Fibroblast of the aortic adventitia (primary cell): ENCODE measurements at regions not wholly inside any gene's neighbourhood (a gene's known extent, or its start where the extent isn't known, plus 50 kb on each side); places are given as distances from the start of the nearest gene placed in this dataset.

ENCODE experiments used
- DNase-seq: peaks from one replicate; pipeline ENCODE4 v3.0.0-alpha.2; 2010; ENCODE audit warnings: low read depth
- H3K4me3 ChIP-seq: 2 replicates; pipeline ENCODE4 v1.5.1; 2011; ENCODE audit warnings: low read depth, mild to moderate bottlenecking, control low read depth, low read length, moderate library complexity
- CTCF ChIP-seq: IDR thresholded peaks from 2 replicates; pipeline ENCODE4 v1.5.1; 2011; ENCODE audit warnings: mild to moderate bottlenecking, low read length, control low read depth, inconsistent platforms; ENCODE audit not compliant: insufficient read depth

- no peak for TF ChIP-seq CTCF
These were observed 77.0 kb upstream of the ARHGAP29 start for GRCh38 chr1:94314222-94314858.

DNA sequence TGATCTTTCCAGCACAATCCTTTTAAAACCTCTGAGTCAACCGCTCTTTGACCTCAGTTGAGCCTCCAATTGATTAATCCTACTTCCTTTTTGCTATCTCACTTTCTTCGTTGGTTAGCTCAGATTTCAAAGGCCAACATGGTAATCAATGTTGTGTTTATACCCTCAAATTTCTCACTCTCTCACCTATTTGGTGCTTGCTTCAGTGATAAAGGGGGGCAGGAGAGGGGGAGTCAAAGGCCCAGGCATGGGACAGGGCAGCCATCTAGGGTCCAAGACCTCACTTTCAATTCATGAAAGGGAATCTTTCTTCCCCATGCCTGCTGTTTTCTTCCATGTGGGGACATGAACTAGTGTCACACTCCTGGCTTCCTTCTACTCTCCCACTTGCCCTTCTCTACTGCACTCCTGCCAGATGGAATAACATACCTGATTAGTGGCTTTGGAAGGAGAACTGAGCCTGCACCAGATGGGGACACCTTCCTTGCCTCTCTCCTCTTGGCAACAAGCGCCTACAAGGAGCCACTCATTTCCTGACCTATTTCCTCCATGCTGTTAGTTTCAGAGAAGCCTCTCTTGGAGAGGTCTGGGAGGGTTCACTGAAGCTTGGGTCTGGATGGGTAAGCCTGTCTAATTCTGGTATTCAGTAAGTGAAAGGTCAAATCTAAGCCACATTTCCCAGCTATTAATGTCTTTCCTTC, 73.3 kb upstream of the ARHGAP29 start:
- no peak for TF ChIP-seq CTCF
- no peak for DNase-seq
- no peak overlapping the region for H3K4me3 ChIP-seq

More at GRCh38 chr1:94314222-94314858, 77.0 kb upstream of the ARHGAP29 start:
- DNase-seq, result no peak
- no peak overlapping the region for H3K4me3 ChIP-seq

GRCh38 chr1:94309829-94310569, 72.6 kb upstream of the ARHGAP29 start:
- H3K4me3 ChIP-seq, result no peak overlapping the region
- no peak for DNase-seq
- TF ChIP-seq CTCF, result no peak

DNA sequence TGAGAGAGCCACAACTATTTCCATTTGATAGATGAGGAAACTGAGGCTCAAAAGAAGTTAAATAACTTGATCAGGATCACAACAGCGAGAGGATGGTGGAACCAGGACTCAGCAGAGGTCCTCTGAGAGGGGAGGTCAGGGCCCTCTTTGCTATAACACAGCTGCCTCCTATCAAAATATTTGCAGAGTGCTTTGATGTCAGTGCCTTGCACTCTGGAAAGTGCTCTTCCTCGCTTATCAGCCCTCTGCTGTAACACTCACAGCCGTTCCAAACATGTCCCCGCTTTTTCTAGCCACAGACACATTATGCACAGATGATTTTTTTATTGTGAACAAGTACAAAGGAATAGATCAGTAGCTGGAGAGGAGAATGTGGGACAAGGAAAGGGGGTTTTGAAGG, 71.8 kb upstream of the ARHGAP29 start:
- no peak for DNase-seq
- H3K4me3 ChIP-seq, result no peak overlapping the region
- TF ChIP-seq CTCF, result no peak

DNA sequence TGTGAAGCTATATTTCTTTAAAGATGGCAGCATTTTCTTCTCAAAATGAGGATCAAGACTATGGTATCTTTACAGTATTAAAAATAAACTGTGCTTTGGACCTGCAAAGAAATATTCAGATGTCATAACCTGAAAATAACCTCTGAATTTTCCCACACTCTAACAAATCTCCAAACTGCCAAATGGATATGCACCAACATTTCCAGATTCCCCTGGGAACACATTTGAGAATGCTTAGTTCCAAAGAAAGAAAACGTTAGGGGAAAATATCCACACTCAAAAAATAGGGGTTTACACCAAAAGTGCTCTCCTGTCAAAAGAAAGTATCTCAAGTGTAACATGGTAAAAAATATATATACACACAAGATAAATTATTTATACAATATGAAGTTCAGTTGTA, 69.1 kb upstream of the ARHGAP29 start:
- H3K4me3 ChIP-seq, result no peak overlapping the region
- peak; percentile 71 for DNase-seq
- no peak for TF ChIP-seq CTCF

DNA sequence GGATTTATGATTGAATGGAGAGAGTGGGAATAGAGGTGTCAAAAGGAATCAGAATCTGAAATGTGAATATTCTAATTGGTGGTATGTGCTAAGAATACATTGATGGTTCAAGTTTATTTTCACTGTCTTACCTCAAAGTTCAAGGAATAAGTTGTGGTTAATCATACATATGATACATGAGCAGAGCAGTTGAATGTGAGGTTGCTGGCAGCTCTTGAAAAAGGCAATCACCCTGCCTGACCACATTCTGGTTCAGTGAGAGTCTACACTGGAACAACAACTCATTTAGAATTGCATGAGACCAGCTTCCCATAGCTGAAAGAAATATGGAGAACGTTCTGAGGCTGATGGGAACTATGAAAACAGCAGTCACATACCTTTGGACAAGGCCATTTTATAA, 68.3 kb upstream of the ARHGAP29 start:
- no peak overlapping the region for H3K4me3 ChIP-seq
- peak; percentile 73 for DNase-seq
- no peak for TF ChIP-seq CTCF
